CD4-positive, alpha-beta T cell treated with Interleukin-4 for 4 hours (primary cell): ENCODE measurements at regions not wholly inside any gene's neighbourhood (a gene's known extent, or its start where the extent isn't known, plus 50 kb on each side); places are given as distances from the start of the nearest gene placed in this dataset.

Experiments used
- DNase-seq: peaks from one replicate; pipeline ENCODE4 v3.0.0-alpha.2; 2020

GRCh38 chr10:113447278-113447677 lies 105.6 kb upstream of the HABP2 start:
- no peak for DNase-seq

DNA sequence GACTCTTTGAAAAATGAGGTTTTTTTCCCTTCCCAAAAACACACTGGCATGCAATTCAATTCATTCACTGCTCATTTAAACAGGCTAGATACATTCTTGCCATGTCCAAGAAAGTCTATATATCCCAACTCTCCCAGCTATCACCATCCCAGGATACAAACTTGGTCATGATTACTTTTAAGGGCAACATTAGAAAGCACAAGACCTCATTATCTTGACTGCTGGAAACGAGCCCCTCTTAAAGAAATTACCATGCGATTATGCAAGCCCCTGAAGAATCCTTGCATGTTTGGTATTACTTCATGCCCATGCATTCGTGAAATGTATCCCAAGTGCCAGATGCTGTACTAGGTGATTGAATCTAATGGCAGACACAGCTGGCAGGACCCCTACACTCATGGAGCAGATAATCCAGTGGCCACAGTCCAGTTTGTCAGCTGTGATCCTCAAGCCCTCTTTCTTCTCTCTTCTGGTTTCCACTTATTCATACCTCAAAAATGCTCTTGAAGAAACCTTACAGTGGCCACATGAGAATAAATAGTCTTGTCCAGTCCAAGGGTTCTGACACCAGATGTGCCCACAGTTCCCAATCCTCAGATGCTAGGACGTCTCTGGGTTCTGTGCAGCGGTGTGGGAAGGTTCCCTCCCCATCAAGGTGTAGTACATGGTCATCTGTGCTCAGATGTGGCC lies 103.7 kb upstream of the HABP2 start:
- DNase-seq = no peak

DNA sequence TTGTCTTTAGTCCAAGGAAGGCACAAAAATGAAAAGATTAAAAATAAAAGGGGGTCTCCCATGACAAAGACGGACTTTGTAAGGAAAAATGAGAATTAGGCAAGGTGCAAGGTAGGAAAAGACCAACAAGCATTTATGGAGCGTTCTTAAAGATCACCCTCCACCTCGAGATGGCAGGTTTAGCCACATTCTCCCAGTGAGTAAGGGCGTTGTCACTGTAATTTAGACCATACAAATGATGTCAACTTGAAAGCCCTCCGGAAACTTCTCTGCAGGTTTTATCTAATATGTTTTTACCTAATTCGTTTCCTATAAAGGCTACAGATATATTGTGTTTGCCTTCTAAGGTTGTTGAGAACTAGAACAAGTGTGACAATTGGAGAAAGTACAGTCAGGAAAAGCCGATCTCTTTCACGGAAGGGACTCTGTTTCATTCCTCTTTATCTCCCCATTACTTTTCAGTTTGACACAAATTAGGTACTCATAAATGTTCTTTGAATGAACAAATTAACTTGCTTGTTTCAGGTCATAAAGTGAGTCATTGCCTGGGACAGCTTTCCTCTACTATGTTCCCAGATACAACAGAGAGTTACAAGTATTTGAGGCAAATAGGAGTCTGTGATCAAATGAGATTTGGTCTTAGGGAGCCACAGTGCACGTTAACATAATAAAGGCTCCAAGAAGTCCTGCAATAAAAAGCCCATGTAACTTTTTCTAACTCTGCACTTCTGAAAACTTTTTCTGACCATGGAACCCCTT lies 102.6 kb upstream of the HABP2 start:
- DNase-seq = no peak

- no peak for DNase-seq
Measured at GRCh38 chr10:113450906-113451305, 101.9 kb upstream of the HABP2 start.

DNA sequence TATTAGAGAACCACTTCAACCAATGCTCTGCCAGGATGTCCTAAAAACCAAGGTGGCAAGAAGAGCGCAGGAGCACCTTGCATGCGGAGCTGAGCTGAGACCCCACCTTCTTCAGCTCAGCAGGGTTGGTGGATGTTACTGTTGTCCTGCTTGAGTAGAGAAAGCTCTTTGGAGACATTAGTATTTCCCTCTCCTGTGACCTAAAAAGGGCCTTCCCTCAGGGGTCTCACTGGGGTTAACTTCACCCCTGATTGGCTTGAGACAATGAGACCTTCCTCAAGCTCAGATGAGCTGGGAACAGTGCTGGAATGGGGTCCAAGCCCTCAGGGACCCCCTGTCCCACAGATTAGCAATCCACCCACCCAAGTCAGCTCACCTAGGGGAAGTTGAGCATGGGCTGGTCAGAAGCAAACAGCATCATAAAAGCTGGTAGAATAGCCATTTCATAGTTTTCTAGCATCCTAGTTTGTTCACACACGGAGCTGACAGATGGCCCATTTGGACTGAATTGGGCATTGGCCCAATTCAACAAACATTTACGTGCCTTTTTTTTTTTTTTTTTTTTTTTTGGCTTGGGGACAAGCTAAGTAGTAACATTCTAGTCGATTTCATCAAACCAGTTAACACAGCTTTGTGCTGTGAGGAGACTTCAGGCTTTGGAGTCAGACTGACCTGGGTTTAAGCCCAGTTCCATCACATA lies 100.6 kb upstream of the HABP2 start:
- DNase-seq = no peak

DNA sequence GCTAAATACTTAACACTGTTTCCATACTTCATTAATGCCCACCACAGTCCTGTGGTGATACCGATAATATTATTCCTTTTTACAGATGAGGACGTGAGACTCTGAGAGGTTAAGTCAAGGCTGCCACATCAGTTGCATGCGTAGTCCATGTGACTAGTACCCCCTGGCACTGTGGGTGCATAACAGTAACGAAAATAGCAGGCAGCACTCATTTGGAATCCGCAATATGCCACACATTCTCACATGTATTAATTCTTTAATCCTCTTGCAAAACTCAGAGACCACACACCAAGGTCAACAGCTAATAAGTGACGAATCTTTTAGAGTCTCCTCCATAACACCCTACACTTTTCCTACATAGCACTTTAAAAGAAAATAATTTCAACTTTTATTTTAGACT lies 99.5 kb upstream of the HABP2 start:
- DNase-seq = no peak

GRCh38 chr10:113454341-113455061 lies 98.4 kb upstream of the HABP2 start:
- DNase-seq = no peak

GRCh38 chr10:113455947-113456346 lies 96.9 kb upstream of the HABP2 start:
- no peak for DNase-seq

DNA sequence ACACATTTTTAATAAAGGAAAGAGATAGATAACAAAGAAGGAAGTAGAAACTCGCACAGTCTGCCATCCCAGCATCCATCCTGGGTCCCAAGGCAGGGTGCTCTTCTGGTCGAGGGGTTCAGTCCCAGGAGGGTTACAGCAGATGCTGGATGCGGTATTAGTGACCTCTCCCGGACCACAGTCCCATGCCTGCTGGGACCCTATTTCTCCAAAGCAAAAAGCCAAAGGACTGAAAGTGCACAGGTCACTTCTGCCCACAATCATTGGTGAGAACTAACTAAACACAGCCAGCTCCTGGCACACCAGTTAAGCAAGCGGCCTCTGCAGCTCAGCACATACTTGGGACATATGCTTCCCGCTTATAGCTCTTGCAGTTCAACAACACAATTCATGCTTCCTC lies 96.1 kb upstream of the HABP2 start:
- DNase-seq = no peak

DNA sequence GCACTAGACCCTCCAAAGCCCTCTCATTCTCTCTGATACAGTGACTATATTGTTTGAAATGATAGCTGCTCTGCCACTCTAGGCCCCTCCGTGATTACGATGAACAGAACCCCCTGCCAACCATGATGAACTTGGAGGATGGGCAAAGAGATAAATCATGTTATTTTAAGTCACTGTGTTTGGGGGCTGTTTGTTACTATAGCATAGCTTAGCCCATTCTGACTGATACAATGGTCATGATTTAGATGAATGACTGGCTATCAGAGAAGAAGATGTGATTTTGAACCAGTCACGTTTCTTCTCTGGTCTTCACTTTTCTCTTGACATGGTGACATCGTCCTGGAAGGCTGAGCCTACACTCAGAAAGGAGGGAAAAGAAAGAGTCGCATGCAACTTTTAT lies 95.4 kb upstream of the HABP2 start:
- no peak for DNase-seq

DNA sequence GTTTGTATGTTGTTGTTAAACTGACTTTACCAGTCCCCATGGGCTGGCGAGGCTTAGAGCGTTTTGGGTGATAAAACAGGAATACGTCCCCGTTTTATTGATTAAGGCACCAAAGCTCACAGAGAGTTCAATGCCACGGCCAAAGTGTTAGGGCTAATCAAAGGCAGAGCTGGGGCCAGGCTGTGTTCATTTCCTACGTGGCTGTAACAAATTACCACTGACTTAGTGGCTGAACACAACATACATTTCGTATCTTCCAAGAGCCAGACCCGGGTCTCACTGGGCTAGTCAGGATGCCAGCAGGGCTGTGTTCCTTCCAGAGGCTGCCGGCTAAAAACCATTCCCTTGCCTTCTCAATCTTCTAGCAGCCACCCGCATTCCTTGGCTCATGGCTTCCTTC lies 94.4 kb upstream of the HABP2 start:
- DNase-seq = no peak

DNA sequence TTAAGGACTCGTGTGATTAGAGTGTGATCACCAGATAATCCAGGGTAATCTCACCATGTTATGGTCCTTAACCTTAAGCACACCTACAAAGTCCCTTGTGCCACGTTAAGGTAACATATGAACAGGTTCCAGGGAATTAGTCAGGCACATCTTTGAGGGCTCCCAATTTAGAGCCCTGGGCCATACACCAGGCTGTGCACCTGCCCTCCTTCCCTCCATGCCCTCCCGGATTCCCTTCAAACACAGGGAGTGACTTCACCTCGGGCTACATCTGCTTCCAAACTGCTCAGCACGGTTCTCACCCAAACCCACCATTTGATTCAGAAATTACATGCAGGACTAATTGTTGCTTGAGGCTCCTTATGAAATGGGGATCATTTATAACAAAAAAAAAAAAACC lies 93.9 kb upstream of the HABP2 start:
- no peak for DNase-seq

- DNase-seq = no peak
Measured at GRCh38 chr10:113459626-113460280, 93.1 kb upstream of the HABP2 start.

DNA sequence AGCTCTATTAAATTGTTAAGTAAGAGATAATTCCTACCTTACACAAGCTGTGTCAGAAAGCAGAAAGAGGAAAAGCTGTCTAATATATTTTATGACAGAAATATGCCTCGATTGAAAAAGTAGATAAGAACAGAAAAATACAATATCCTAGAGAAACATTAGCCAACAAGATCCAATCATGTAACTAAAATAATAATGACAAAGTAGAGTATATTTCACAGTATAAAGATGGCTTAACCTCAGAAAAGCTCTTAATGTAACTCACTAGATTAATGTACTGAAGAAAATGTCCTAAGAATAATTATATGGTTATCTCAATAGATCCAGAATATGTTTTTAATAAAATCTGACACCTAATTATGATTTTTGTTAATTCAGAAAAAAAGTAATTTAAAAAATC lies 89.8 kb upstream of the HABP2 start:
- no peak for DNase-seq

GRCh38 chr10:113463777-113464176 lies 89.1 kb upstream of the HABP2 start:
- no peak for DNase-seq

DNA sequence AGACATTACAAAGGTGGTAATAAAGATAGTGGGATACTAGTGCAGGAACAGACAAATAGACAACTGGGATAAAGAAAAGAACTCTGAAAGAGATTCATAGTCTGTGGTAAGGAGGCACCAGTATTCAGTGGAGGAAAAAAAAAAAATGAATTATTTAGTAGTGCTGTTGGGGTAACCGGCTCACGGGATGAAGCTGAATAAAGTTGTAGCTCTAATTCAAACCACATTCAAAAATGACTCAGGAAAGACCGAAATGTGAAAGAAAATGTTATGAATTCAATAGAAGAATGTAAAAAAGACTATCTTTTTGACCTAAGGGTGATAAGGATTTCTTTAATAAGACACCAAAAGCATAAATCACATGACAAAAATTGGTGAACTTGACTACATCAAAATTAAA lies 83.1 kb upstream of the HABP2 start:
- DNase-seq = no peak

GRCh38 chr10:113470372-113471240 lies 82.2 kb upstream of the HABP2 start:
- no peak for DNase-seq

GRCh38 chr10:113471241-113471996 lies 81.4 kb upstream of the HABP2 start:
- DNase-seq = no peak

GRCh38 chr10:113473011-113473410 lies 79.8 kb upstream of the HABP2 start:
- DNase-seq = no peak

DNA sequence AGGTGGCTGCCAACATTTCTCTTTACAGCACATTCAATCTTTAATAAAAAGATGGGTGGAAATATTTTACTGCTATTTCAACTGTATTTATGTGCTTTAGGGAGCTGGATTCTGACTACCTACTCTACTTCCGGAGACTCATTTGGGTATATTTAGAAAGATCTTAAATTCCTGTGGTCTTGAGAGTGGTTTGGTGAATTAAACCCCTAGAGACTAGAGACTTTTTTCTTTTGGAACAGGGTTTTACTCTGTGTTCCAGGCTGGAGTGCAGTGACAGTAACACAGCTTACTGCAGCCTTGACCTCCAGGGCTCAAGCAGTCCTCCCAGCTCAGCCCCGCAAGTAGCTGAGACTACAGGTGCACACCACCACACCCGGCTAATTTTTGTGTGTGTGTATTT lies 79.0 kb upstream of the HABP2 start:
- no peak for DNase-seq

DNA sequence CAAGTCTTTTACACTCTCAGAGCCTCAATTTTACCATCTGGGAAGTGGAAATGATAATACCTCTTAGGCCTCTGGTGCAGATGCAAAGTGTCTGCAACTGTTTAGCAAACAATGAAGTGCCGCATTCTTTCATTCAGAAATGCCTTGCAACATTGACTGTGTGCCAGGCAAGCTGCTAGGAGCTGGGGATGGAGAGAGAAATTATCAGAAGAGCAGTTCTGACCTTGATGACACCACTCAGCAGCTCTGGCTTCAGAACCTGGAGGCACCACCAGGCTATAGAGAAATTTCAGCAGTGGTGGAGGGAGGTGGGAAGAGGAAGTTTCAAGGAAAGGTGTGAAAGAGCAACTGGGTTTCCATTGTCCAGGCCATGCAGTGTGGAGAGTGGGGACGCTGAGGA lies 78.1 kb upstream of the HABP2 start:
- no peak for DNase-seq
